Activated CD4-positive, alpha-beta T cell treated with anti-CD3 and anti-CD28 coated beads, Interleukin-2, amount 10 ng/mL, durations not matched to agents 7 days and 5 days (primary cell): ENCODE measurements at regions not wholly inside any gene's neighbourhood (a gene's known extent, or its start where the extent isn't known, plus 50 kb on each side); places are given as distances from the start of the nearest gene placed in this dataset.

Source experiments
- CTCF ChIA-PET: fragments of 350-600 bp; sonication (Branson Sonifier 250); formaldehyde crosslinking; loops from one replicate; lab custom pipeline; 2021; ENCODE audit warnings: antibody characterized with exemption; lab: Charles Lee
- POLR2A ChIA-PET: fragments of 350-600 bp; sonication (Branson Sonifier 250); formaldehyde crosslinking; loops from one replicate; lab custom pipeline; 2021; ENCODE audit warnings: antibody characterized with exemption; lab: Charles Lee
- DNase-seq: peaks from one replicate; pipeline ENCODE4 v3.0.0-alpha.2; 2020
- H3K27ac Mint-ChIP-seq: one replicate; pipeline ENCODE4 v1.8.0; 2021; ENCODE audit warnings: mild to moderate bottlenecking, moderate library complexity, mixed read lengths
- H3K27me3 Mint-ChIP-seq: one replicate; pipeline ENCODE4 v1.8.0; 2021; ENCODE audit warnings: mixed read lengths
- H3K36me3 Mint-ChIP-seq: one replicate; pipeline ENCODE4 v1.8.0; 2021; ENCODE audit warnings: low read depth, mixed read lengths
- H3K4me1 Mint-ChIP-seq: one replicate; pipeline ENCODE4 v1.8.0; 2021; ENCODE audit warnings: mixed read lengths
- H3K4me3 Mint-ChIP-seq: one replicate; pipeline ENCODE4 v1.8.0; 2021; ENCODE audit warnings: mild to moderate bottlenecking, moderate library complexity, mixed read lengths
- H3K9me3 Mint-ChIP-seq: one replicate; pipeline ENCODE4 v1.8.0; 2021; ENCODE audit warnings: mixed read lengths

GRCh38 chr2:7925506-7925905, 756.4 kb upstream of the ID2 start:
- Mint-ChIP-seq H3K4me1 (no peaks in the 10 kb centered on the region), H3K9me3 (peaks cover 15% of the 10 kb centered on the region), H3K27ac (no peak overlapping the region), H3K4me3 (no peak overlapping the region), H3K36me3 (peaks cover 2% of the 10 kb centered on the region), H3K27me3 (no peaks in the 10 kb centered on the region)
- CTCF ChIA-PET = interaction anchor here (1.0 kb wide), 1 partner anchor 139 kb away, joined by 3 read pairs; no protein-coding TSS in a partner anchor
- DNase-seq = no peak
- POLR2A ChIA-PET = no interaction called here

DNA sequence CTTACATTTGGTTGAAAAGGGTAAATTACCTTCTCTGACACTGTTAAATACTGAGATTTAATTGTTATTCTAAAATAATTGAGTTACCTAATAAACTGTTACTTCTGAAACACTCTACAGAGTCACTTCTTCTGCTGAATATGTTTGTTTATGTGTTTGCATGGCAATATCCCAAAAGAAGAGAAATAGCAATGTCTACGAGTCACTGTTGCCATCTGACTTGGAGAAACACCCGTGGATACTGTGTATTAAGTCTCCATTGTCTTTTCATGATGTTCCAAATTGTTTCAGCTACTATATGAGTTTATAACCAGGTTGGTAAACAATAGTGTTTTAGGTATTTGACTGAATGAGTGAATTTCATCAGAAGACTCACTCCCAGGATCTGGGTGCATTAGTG, 754.2 kb upstream of the ID2 start:
- no peak overlapping the region for H3K4me3 Mint-ChIP-seq
- peaks cover 4% of the 10 kb centered on the region for H3K36me3 Mint-ChIP-seq
- peaks cover 20% of the 10 kb centered on the region for H3K9me3 Mint-ChIP-seq
- H3K27ac Mint-ChIP-seq = no peak overlapping the region
- CTCF ChIA-PET = no interaction called here
- no peaks in the 10 kb centered on the region for H3K27me3 Mint-ChIP-seq
- H3K4me1 Mint-ChIP-seq = peaks cover 4% of the 10 kb centered on the region
- POLR2A ChIA-PET = no interaction called here
- DNase-seq = no peak

DNA sequence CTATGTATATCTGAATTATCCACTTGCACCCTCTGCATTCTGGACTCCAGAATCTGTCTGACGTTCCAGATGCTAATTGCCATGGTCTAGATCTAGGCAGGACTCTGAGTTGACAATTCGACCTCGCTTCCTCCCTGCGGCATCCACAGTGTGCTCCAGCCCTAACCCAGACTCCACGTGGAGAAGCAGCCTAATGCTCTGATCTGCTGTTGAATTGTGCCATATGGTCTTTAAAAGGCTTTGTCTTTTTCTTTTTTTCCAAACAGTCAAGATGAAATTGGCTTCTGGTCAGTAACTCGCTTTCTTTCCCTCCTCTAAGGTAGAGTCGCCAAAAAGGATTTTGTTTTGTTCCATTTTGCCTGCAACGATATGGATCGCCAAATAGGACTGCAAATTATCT, 752.6 kb upstream of the ID2 start:
- no peak for DNase-seq
- CTCF ChIA-PET = interaction anchor here (0.6 kb wide), 1 partner anchor 1253 kb away, joined by 3 read pairs; no protein-coding TSS in a partner anchor
- POLR2A ChIA-PET = no interaction called here
- Mint-ChIP-seq H3K27me3 (no peaks in the 10 kb centered on the region), H3K9me3 (peaks cover 26% of the 10 kb centered on the region), H3K27ac (no peak overlapping the region), H3K4me1 (peaks cover 4% of the 10 kb centered on the region), H3K36me3 (peaks cover 6% of the 10 kb centered on the region), H3K4me3 (no peak overlapping the region)

GRCh38 chr2:7930800-7931635, 750.8 kb upstream of the ID2 start:
- Mint-ChIP-seq H3K9me3 (peaks cover 26% of the 10 kb centered on the region), H3K27me3 (no peaks in the 10 kb centered on the region), H3K4me1 (peaks cover 4% of the 10 kb centered on the region), H3K4me3 (no peak overlapping the region), H3K27ac (no peak overlapping the region), H3K36me3 (peaks cover 6% of the 10 kb centered on the region)
- CTCF ChIA-PET = no interaction called here
- no peak for DNase-seq
- POLR2A ChIA-PET = no interaction called here

GRCh38 chr2:7931808-7932207, 750.0 kb upstream of the ID2 start:
- POLR2A ChIA-PET = no interaction called here
- H3K36me3 Mint-ChIP-seq = peaks cover 6% of the 10 kb centered on the region
- no peaks in the 10 kb centered on the region for H3K27me3 Mint-ChIP-seq
- peaks cover 26% of the 10 kb centered on the region for H3K9me3 Mint-ChIP-seq
- H3K4me1 Mint-ChIP-seq = peaks cover 4% of the 10 kb centered on the region
- no peak for DNase-seq
- CTCF ChIA-PET = interaction anchor here (1.3 kb wide), 1 partner anchor 12 kb away, joined by 3 read pairs; no protein-coding TSS in a partner anchor
- no peak overlapping the region for H3K4me3 Mint-ChIP-seq
- no peak overlapping the region for H3K27ac Mint-ChIP-seq

DNA sequence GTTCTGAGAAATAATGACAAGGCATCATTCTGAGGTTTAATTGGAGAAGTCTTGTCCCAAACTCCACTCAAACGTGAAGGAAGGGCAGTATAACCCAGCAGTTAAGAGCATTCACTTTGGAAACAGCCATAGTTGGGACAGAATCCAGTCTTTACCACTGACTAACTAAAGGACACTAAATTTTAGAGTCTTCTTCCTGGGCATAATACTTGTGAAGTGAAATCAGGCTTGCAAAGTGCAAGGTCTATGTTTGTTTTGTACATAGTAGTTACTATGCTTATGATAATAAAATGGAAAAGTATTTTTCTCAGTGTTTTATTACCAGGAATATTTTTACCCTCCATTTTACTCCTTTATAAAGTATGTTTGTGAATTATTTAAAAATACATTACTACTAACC, 748.2 kb upstream of the ID2 start:
- DNase-seq = no peak
- Mint-ChIP-seq H3K4me3 (no peak overlapping the region), H3K27ac (no peak overlapping the region), H3K4me1 (peaks cover 4% of the 10 kb centered on the region), H3K27me3 (no peaks in the 10 kb centered on the region), H3K9me3 (peaks cover 24% of the 10 kb centered on the region), H3K36me3 (peaks cover 5% of the 10 kb centered on the region)
- ChIA-PET CTCF (interaction anchor here (1.1 to 1.2 kb wide), 2 partner anchors 18 to 35 kb away, joined by 3 read pairs; no protein-coding TSS in a partner anchor), POLR2A (no interaction called here)

DNA sequence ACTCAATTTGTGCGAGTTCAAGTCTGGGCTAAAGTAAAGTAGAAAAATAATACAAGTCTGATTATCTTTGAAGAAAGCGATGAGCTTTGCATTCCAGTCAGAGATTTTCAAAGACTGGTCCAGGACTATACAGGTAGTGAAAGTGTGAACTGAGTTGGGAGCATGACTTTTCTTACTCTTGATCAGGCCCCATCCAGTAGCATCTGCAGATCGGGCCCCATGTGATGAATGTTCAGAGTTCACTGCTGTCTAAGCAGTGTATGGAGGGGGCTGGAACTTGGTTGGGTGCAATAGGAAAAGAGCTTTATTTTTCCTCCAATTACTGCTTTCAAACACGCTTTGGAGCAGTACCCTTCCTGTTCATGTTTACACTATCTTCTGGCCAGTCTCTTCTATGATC, 747.4 kb upstream of the ID2 start:
- no peak overlapping the region for H3K27ac Mint-ChIP-seq
- H3K4me1 Mint-ChIP-seq = peaks cover 4% of the 10 kb centered on the region
- no peaks in the 10 kb centered on the region for H3K27me3 Mint-ChIP-seq
- DNase-seq = no peak
- H3K36me3 Mint-ChIP-seq = peaks cover 5% of the 10 kb centered on the region
- H3K4me3 Mint-ChIP-seq = no peak overlapping the region
- ChIA-PET CTCF (interaction anchor here (0.7 to 1.5 kb wide), 4 partner anchors 19 to 131 kb away, joined by 3 to 4 read pairs (median 3); no protein-coding TSS in a partner anchor), POLR2A (no interaction called here)
- H3K9me3 Mint-ChIP-seq = peaks cover 19% of the 10 kb centered on the region

DNA sequence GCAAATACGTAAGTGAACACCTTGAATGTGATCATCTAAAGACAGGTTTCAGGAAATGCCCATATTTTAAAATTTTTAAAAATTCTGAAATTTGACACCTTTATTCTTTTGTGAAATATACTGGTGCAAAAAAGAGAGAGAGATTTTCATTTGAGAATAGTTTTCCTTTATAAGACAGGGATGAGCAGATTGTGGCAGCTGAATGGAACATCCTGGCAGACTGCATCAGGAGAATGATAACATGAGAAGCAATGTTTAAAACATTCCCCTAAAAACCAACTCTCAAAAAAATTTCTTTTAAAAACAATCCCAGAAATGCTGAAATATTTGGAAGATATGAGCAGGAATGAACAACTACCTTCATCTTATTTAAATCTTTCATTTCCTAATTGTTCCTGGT, 744.8 kb upstream of the ID2 start:
- Mint-ChIP-seq H3K4me1 (peaks cover 2% of the 10 kb centered on the region), H3K4me3 (no peak overlapping the region), H3K9me3 (peaks cover 9% of the 10 kb centered on the region), H3K36me3 (peaks cover 2% of the 10 kb centered on the region), H3K27me3 (no peaks in the 10 kb centered on the region), H3K27ac (no peak overlapping the region)
- ChIA-PET POLR2A (no interaction called here), CTCF (interaction anchor here (0.6 to 1.2 kb wide), 2 partner anchors 17 to 654 kb away, joined by 3 read pairs; no protein-coding TSS in a partner anchor)
- no peak for DNase-seq

DNA sequence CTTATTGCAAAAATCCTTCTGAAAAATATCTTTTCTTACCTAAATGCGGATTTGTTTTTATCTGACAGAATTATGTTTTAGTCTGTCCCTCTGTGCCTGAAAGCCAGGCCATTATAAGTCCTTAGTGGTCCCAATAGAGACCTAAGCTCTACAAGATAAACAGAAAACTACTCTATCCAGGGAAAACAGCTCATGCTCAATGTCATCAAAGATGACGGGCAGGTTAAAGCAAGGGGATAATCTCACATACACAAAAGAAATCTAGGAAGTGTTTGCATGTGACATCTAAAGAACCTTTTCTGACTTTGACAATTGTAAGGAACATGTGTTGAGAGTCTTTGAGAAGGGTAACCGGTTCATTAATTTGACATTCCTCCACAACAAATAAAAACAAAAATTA, 741.1 kb upstream of the ID2 start:
- H3K4me1 Mint-ChIP-seq = peaks cover 2% of the 10 kb centered on the region
- H3K27me3 Mint-ChIP-seq = no peaks in the 10 kb centered on the region
- no peak overlapping the region for H3K4me3 Mint-ChIP-seq
- CTCF ChIA-PET = no interaction called here
- no peak overlapping the region for H3K27ac Mint-ChIP-seq
- POLR2A ChIA-PET = no interaction called here
- no peaks in the 10 kb centered on the region for H3K36me3 Mint-ChIP-seq
- no peaks in the 10 kb centered on the region for H3K9me3 Mint-ChIP-seq
- no peak for DNase-seq

GRCh38 chr2:7943446-7943845, 738.4 kb upstream of the ID2 start:
- Mint-ChIP-seq H3K27ac (no peak overlapping the region), H3K36me3 (no peaks in the 10 kb centered on the region), H3K9me3 (no peaks in the 10 kb centered on the region), H3K4me1 (peaks cover 2% of the 10 kb centered on the region), H3K27me3 (no peaks in the 10 kb centered on the region), H3K4me3 (no peak overlapping the region)
- ChIA-PET CTCF (interaction anchor here (0.8 to 1.6 kb wide), 3 partner anchors 10 to 23 kb away, joined by 3 read pairs; no protein-coding TSS in a partner anchor), POLR2A (no interaction called here)
- no peak for DNase-seq

GRCh38 chr2:7945026-7945425, 736.8 kb upstream of the ID2 start:
- Mint-ChIP-seq H3K4me1 (no peaks in the 10 kb centered on the region), H3K27me3 (no peaks in the 10 kb centered on the region), H3K4me3 (no peak overlapping the region), H3K36me3 (no peaks in the 10 kb centered on the region), H3K9me3 (no peaks in the 10 kb centered on the region), H3K27ac (no peak overlapping the region)
- DNase-seq = no peak
- POLR2A ChIA-PET = no interaction called here
- CTCF ChIA-PET = interaction anchor here (0.9 to 1.6 kb wide), 2 partner anchors 10 to 13 kb away, joined by 3 read pairs; no protein-coding TSS in a partner anchor

DNA sequence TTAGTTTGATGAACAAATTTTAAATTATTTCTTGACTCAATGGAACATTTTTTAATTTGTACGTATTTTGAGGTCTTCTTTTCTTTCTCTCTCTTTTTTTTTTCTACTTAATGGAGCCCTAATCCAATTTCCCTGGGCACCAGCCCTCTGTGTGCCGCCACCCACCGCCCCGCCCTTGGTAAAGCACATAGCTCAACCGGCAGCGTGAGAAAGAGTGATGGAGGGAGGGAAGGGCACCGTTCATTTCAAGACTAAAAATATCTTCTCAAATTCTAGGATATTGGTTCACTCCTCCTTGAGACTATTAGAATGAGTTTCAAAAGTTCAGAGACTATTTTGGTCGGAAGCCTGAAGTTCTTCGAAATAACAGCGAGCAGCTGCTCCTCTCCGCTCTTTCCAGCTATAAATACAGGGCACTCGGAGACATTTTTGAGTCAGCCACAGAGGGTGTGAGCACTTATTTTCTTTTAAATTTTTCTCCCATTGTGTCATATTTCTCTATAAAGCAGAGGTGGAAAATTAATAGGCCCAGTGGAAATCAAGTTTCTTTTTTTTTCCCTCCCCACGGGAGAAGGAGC, 731.7 kb upstream of the ID2 start:
- no peaks in the 10 kb centered on the region for H3K4me1 Mint-ChIP-seq
- H3K36me3 Mint-ChIP-seq = no peaks in the 10 kb centered on the region
- H3K27me3 Mint-ChIP-seq = no peaks in the 10 kb centered on the region
- ChIA-PET CTCF (interaction anchor here (0.7 to 1.1 kb wide), 2 partner anchors 17 to 30 kb away, joined by 3 read pairs; no protein-coding TSS in a partner anchor), POLR2A (no interaction called here)
- H3K9me3 Mint-ChIP-seq = no peaks in the 10 kb centered on the region
- no peak overlapping the region for H3K4me3 Mint-ChIP-seq
- no peak overlapping the region for H3K27ac Mint-ChIP-seq
- DNase-seq = no peak

DNA sequence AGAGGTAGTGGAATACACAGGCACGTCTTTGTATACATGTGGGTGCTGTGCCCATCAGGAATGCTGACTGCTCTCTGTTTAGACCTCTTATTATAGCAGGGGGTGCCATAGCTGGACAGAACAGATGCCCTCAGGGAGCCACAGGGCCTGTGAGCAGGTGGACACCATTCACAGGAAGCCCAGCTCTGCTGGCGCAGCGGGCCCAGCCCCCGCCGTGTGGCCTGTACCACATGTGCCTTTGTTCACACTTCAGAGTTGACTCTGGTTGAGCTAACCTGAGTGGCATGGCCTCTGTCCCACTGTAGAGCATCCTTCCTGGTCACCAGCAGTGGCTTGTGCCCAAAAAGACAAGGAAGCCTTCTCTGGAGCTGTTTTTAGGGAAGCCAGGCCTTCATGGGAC, 730.9 kb upstream of the ID2 start:
- Mint-ChIP-seq H3K27ac (no peak overlapping the region), H3K4me1 (no peaks in the 10 kb centered on the region), H3K4me3 (no peak overlapping the region), H3K9me3 (no peaks in the 10 kb centered on the region), H3K27me3 (no peaks in the 10 kb centered on the region), H3K36me3 (no peaks in the 10 kb centered on the region)
- CTCF ChIA-PET = interaction anchor here (1.2 kb wide), 1 partner anchor 24 kb away, joined by 3 read pairs; no protein-coding TSS in a partner anchor
- POLR2A ChIA-PET = no interaction called here
- DNase-seq = no peak
